Liver (tissue), 8 donors: ENCODE measurements at regions not wholly inside any gene's neighbourhood (a gene's known extent, or its start where the extent isn't known, plus 50 kb on each side); places are given as distances from the start of the nearest gene placed in this dataset.

Source experiments
- DNase-seq: peaks from one replicate; pipeline ENCODE4 v3.0.0-alpha.2; 2017; ENCODE audit warnings: low spot score
- H3K27ac ChIP-seq, 2 donors: one replicate each; pipeline ENCODE4 v1.7.0; 2013; ENCODE audit warnings: inconsistent platforms in 2 of 2, low read length in 2 of 2, control low read depth in 1 of 2, low read depth in 1 of 2, mild to moderate bottlenecking in 1 of 2
- H3K27me3 ChIP-seq, 4 donors: one replicate each; pipeline versions ENCODE4 v1.6.1 to v1.7.0; 2013; ENCODE audit warnings: low read length in 3 of 4, inconsistent platforms in 1 of 4, mild to moderate bottlenecking in 1 of 4, moderate library complexity in 1 of 4; ENCODE audit not compliant: control insufficient read depth in 4 of 4, insufficient read depth in 4 of 4
- H3K36me3 ChIP-seq, 4 donors: one replicate each; pipeline versions ENCODE4 v1.6.1 to v1.7.0; 2013; ENCODE audit warnings: low read length in 3 of 4, mild to moderate bottlenecking in 3 of 4, low read depth in 1 of 4, moderate library complexity in 1 of 4; ENCODE audit not compliant: control insufficient read depth in 4 of 4, insufficient read depth in 3 of 4
- H3K4me1 ChIP-seq, 4 donors: one replicate each; pipeline versions ENCODE4 v1.6.1 to v1.7.0; 2013; ENCODE audit warnings: low read length in 3 of 4, mild to moderate bottlenecking in 3 of 4, moderate library complexity in 1 of 4; ENCODE audit not compliant: control insufficient read depth in 4 of 4, insufficient read depth in 4 of 4
- H3K4me3 ChIP-seq, 3 donors: one replicate each; pipeline versions ENCODE4 v1.6.1 to v1.7.0; 2013; ENCODE audit warnings: low read length in 3 of 3, control low read depth in 1 of 3, low read depth in 1 of 3, mild to moderate bottlenecking in 1 of 3
- H3K9ac ChIP-seq, 2 donors: one replicate each; pipeline ENCODE4 v1.7.0; 2013; ENCODE audit warnings: low read length in 2 of 2, mild to moderate bottlenecking in 2 of 2, moderate library complexity in 2 of 2, control low read depth in 1 of 2, low read depth in 1 of 2
- H3K9me3 ChIP-seq, 4 donors: one replicate each; pipeline versions ENCODE4 v1.6.1 to v1.7.0; 2013; ENCODE audit warnings: low read length in 3 of 4; ENCODE audit not compliant: control insufficient read depth in 4 of 4
- ATF3 ChIP-seq: IDR thresholded peaks from 2 replicates; pipeline ENCODE4 v1.6.1; 2016; ENCODE audit warnings: antibody characterized with exemption
- CTCF ChIP-seq: fragments of 150-350 bp; IDR thresholded peaks from 2 replicates; pipeline ENCODE4 v1.5.1; 2017; ENCODE audit warnings: improper control_type of control experiment, low read depth, low read length; ENCODE audit not compliant: missing input control
- EGR1 ChIP-seq, 2 donors: IDR thresholded peaks; 2 replicates each; pipeline ENCODE4 v1.6.1; 2016 to 2018; ENCODE audit warnings: antibody characterized with exemption in 2 of 2, low read depth in 2 of 2
- FOXA1 ChIP-seq: IDR thresholded peaks from 2 replicates; pipeline ENCODE4 v1.6.1; 2016; ENCODE audit warnings: antibody characterized with exemption
- FOXA2 ChIP-seq: IDR thresholded peaks from 2 replicates; pipeline ENCODE4 v1.6.1; 2016; ENCODE audit warnings: antibody characterized with exemption
- GABPA ChIP-seq, 2 donors: IDR thresholded peaks in 1 of 2; conservative IDR thresholded peaks in 1 of 2; 2 replicates each; pipeline ENCODE4 v1.6.1; 2016; ENCODE audit warnings: antibody characterized with exemption in 2 of 2, mild to moderate bottlenecking in 1 of 2, moderate library complexity in 1 of 2
- HNF4A ChIP-seq, 2 donors: conservative IDR thresholded peaks; 2 replicates each; pipeline ENCODE4 v1.6.1; 2016; ENCODE audit warnings: antibody characterized with exemption in 2 of 2, mild to moderate bottlenecking in 2 of 2
- HNF4G ChIP-seq: IDR thresholded peaks from 2 replicates; pipeline ENCODE4 v1.6.1; 2016; ENCODE audit warnings: antibody characterized with exemption
- JUND ChIP-seq, 2 donors: IDR thresholded peaks; 2 replicates each; pipeline ENCODE4 v1.6.1; 2016; ENCODE audit warnings: antibody characterized with exemption in 2 of 2
- MAX ChIP-seq: IDR thresholded peaks from 2 replicates; pipeline ENCODE4 v1.6.1; 2016; ENCODE audit warnings: antibody characterized with exemption
- NR2F2 ChIP-seq: IDR thresholded peaks from 2 replicates; pipeline ENCODE4 v1.6.1; 2016; ENCODE audit warnings: antibody characterized with exemption
- RAD21 ChIP-seq, 2 donors: IDR thresholded peaks; 2 replicates each; pipeline ENCODE4 v1.6.1; 2016; ENCODE audit warnings: antibody characterized with exemption in 2 of 2, mild to moderate bottlenecking in 2 of 2
- REST ChIP-seq: IDR thresholded peaks from 2 replicates; pipeline ENCODE4 v1.6.1; 2016; ENCODE audit warnings: antibody characterized with exemption, mild to moderate bottlenecking
- RXRA ChIP-seq, 2 donors: IDR thresholded peaks; 2 replicates each; pipeline ENCODE4 v1.6.1; 2017 to 2018; ENCODE audit warnings: antibody characterized with exemption in 2 of 2, mild to moderate bottlenecking in 1 of 2
- SP1 ChIP-seq: IDR thresholded peaks from 2 replicates; pipeline ENCODE4 v1.6.1; 2018; ENCODE audit warnings: antibody characterized with exemption, mild to moderate bottlenecking
- TAF1 ChIP-seq: conservative IDR thresholded peaks from 2 replicates; pipeline ENCODE4 v1.6.1; 2016; ENCODE audit warnings: antibody characterized with exemption, mild to moderate bottlenecking
- YY1 ChIP-seq: IDR thresholded peaks from 2 replicates; pipeline ENCODE4 v1.6.1; 2016; ENCODE audit warnings: antibody characterized with exemption, mild to moderate bottlenecking
- ZBTB33 ChIP-seq: IDR thresholded peaks from 2 replicates; pipeline ENCODE4 v1.6.1; 2016; ENCODE audit warnings: antibody characterized with exemption
- WGBS: extraction: QIAGEN DNeasy Blood & Tissue Kit; methylation state at CpG from one replicate; pipeline ENCODE4 v1.1.7; 2013; 5-methylcytosine and 5-hydroxymethylcytosine counted together
- donor health status: healthy.
- donor health status: healthy.
- donor health status: healthy.
- donor health status: healthy.
- donor health status: healthy.

GRCh38 chr20:58046311-58046710 lies 182.1 kb downstream of the ANKRD60 start:
- 72% methylated on average over 5 of the region's 5 CpGs for WGBS
- no peak for DNase-seq
- Histone ChIP-seq H3K4me1 (no peaks in the 10 kb centered on the region), H3K36me3 (no peaks in the 10 kb centered on the region), H3K9ac (no peak overlapping the region), H3K27ac (no peak overlapping the region), H3K9me3 (peaks cover 0 to 1% (median under 1%) of the 10 kb centered on the region in 4 donors), H3K27me3 (peaks cover 0 to 2% (median under 1%) of the 10 kb centered on the region in 4 donors), H3K4me3 (no peak overlapping the region)
- no peak for TF ChIP-seq ATF3
- no peak for TF ChIP-seq RAD21 (IDR thresholded peaks at IDR 0.05)
- TF ChIP-seq NR2F2 = no peak
- no peak for TF ChIP-seq MAX
- no peak for TF ChIP-seq SP1
- TF ChIP-seq REST = no peak
- no peak for TF ChIP-seq CTCF
- no peak for TF ChIP-seq YY1
- TF ChIP-seq RXRA (IDR thresholded peaks at IDR 0.05) = no peak
- no peak for TF ChIP-seq FOXA1
- no peak for TF ChIP-seq TAF1
- no peak for TF ChIP-seq JUND (IDR thresholded peaks at IDR 0.05)
- no peak for TF ChIP-seq HNF4A (conservative IDR thresholded peaks at IDR 0.05)
- TF ChIP-seq FOXA2 = no peak
- TF ChIP-seq EGR1 (IDR thresholded peaks at IDR 0.05; ENCODE audit: low read depth in 2 of 2) = no peak
- no peak for TF ChIP-seq ZBTB33
- no peak for TF ChIP-seq GABPA (IDR thresholded peaks at IDR 0.05 in 1 of 2, conservative IDR thresholded peaks at IDR 0.05 in 1 of 2)
- TF ChIP-seq HNF4G = no peak
